Calu3 (cell line): ENCODE measurements at regions not wholly inside any gene's neighbourhood (a gene's known extent, or its start where the extent isn't known, plus 50 kb on each side); places are given as distances from the start of the nearest gene placed in this dataset.

Experiments used
- BruUV-seq: library from RNA; stranded (reverse); fragments of 400-500 nt; replicated peaks from 2 replicates; lab custom pipeline; 2021; lab: Mats Ljungman, UMichigan
- CTCF ChIA-PET: fragments of 300-600 bp; sonication (Branson Sonifier 250); formaldehyde crosslinking; loops from one replicate; lab custom pipeline; 2022; ENCODE audit warnings: antibody characterized with exemption; lab: Charles Lee
- DNase-seq: peaks from one replicate; pipeline ENCODE4 v3.0.0; 2022
- H3K27ac Mint-ChIP-seq: one replicate; pipeline ENCODE4 v1.8.0; 2022; ENCODE audit warnings: mixed read lengths; ENCODE audit not compliant: unreplicated experiment
- H3K27me3 Mint-ChIP-seq: one replicate; pipeline ENCODE4 v1.8.0; 2022; ENCODE audit warnings: mixed read lengths; ENCODE audit not compliant: unreplicated experiment
- H3K36me3 Mint-ChIP-seq: one replicate; pipeline ENCODE4 v1.8.0; 2022; ENCODE audit warnings: mild to moderate bottlenecking, moderate library complexity, mixed read lengths; ENCODE audit not compliant: insufficient read depth, unreplicated experiment
- H3K4me1 Mint-ChIP-seq: one replicate; pipeline ENCODE4 v1.8.0; 2022; ENCODE audit warnings: mild to moderate bottlenecking, low read depth, mixed read lengths; ENCODE audit not compliant: unreplicated experiment
- H3K4me3 Mint-ChIP-seq: one replicate; pipeline ENCODE4 v1.8.0; 2022; ENCODE audit warnings: mild to moderate bottlenecking, low read depth, moderate library complexity, mixed read lengths; ENCODE audit not compliant: unreplicated experiment
- H3K9me3 Mint-ChIP-seq: one replicate; pipeline ENCODE4 v1.8.0; 2022; ENCODE audit warnings: low read depth, mixed read lengths; ENCODE audit not compliant: unreplicated experiment
- intact Hi-C: fragments of 100-400 bp; cut with micrococcal nuclease; formaldehyde crosslinking; loops from one replicate; pipeline ENCODE4 v1.10.0; 2022; ENCODE audit not compliant: unreplicated experiment
- TF ChIP-seq, protein P1 (sequence below): fragments of 200-600 bp; IDR thresholded peaks from one replicate; pipeline ENCODE4 v1.8.0; 2022; ENCODE audit warnings: antibody characterized with exemption; ENCODE audit not compliant: unreplicated experiment

DNA sequence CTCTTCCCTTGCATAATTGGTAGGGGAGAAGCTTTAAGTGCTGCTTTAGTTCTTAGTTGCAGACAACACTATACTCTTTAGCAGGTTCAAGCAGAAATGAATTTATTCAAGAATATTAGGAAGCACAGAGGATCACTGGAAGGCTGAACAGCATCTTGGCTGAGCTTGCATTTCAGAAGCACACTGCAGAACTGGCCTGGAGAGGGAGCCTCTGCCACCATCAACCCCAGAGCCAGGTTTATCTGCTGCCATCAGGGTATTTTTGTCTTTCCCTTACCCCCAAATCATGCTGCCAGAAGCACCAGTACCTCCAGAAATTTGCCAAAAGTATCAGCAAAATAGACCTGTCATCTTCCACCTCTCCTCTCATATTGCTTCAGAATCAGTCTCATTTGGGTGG is 440.7 kb downstream of the DMAC1 start:
- intact Hi-C loops = no loop called here
- no peaks in the 10 kb centered on the region for H3K9me3 Mint-ChIP-seq

DNA sequence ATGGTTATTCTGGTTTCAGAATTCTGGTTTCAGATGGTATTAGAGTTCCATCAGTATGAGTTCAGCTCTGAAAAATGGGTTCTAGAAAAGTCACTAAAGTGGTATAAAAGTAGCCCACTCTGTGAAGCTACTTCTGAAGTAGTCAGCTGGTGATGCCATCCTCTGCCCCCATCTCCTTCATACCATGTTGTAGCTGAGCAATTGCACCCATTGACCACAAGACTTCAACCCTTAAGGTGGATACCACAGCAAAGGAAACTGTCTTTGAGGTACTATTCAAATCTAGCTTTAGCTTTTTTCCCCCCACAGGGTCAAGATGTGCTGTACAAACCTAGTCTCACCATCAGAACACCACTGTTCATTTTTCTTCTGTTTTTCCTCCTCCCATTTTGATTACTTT is 444.9 kb downstream of the DMAC1 start:
- Mint-ChIP-seq H3K27me3 (no peaks in the 10 kb centered on the region), H3K27ac (no peak overlapping the region), H3K4me3 (no peak overlapping the region), H3K36me3 (no peaks in the 10 kb centered on the region), H3K4me1 (no peaks in the 10 kb centered on the region), H3K9me3 (peaks cover 4% of the 10 kb centered on the region)
- no peak for DNase-seq
- CTCF ChIA-PET = no interaction called here
- intact Hi-C loops = no loop called here
- TF ChIP-seq, protein P1, sequence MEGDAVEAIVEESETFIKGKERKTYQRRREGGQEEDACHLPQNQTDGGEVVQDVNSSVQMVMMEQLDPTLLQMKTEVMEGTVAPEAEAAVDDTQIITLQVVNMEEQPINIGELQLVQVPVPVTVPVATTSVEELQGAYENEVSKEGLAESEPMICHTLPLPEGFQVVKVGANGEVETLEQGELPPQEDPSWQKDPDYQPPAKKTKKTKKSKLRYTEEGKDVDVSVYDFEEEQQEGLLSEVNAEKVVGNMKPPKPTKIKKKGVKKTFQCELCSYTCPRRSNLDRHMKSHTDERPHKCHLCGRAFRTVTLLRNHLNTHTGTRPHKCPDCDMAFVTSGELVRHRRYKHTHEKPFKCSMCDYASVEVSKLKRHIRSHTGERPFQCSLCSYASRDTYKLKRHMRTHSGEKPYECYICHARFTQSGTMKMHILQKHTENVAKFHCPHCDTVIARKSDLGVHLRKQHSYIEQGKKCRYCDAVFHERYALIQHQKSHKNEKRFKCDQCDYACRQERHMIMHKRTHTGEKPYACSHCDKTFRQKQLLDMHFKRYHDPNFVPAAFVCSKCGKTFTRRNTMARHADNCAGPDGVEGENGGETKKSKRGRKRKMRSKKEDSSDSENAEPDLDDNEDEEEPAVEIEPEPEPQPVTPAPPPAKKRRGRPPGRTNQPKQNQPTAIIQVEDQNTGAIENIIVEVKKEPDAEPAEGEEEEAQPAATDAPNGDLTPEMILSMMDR = no peak
- no TSS peak for BruUV-seq

More for the DNA sequence above, 440.7 kb downstream of the DMAC1 start:
- H3K27me3 Mint-ChIP-seq = no peaks in the 10 kb centered on the region
- H3K36me3 Mint-ChIP-seq = no peaks in the 10 kb centered on the region
- DNase-seq = no peak
- no peaks in the 10 kb centered on the region for H3K4me1 Mint-ChIP-seq
- no TSS peak for BruUV-seq
- TF ChIP-seq, protein P1 = no peak
- CTCF ChIA-PET = no interaction called here
- H3K4me3 Mint-ChIP-seq = no peak overlapping the region
- H3K27ac Mint-ChIP-seq = no peak overlapping the region

DNA sequence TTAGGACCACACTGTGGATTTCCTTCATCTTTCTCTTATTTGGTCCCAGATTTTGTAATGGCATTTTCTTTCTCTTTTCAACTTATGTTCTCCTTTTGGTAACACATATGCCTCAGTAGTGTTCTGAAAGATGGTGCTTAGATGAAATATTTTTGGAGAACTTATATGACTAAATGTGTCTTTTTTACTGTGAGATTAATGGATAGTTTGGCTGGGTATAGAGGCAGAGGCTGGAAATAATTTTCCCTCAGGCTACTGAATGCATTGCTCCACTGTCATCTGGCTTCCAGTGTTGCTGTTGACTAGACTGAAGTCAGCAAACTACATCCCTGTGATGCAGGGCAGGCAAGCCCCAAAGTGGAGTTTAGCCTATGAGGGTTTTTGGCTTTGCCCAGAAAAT is 450.9 kb downstream of the DMAC1 start:
- Mint-ChIP-seq H3K4me3 (no peak overlapping the region), H3K27me3 (peaks cover 17% of the 10 kb centered on the region), H3K4me1 (no peaks in the 10 kb centered on the region), H3K27ac (no peak overlapping the region), H3K36me3 (no peaks in the 10 kb centered on the region), H3K9me3 (peaks cover 4% of the 10 kb centered on the region)
- no TSS peak for BruUV-seq
- CTCF ChIA-PET = no interaction called here
- DNase-seq = no peak
- intact Hi-C loops = no loop called here
- TF ChIP-seq, protein P1 = no peak

DNA sequence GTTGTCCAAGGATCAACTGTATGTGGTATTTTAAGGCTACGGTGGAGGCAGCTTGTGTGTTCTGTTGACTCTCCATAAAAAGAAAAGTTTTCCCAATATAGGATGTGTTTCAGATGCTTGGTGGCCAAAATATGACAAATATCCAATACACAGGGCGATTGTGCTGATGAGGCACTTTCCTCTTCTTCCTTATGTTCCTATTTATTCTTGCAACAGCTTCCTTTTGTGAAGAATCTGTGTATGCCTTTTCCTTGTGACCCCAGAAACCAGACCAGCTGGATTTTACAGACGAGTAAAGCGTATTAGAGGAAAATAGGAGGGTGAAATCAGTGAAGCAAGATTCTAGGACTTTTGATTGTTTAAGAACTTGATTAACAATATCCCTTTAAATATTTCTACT is 452.0 kb downstream of the DMAC1 start:
- no TSS peak for BruUV-seq
- TF ChIP-seq, protein P1 = no peak
- no peaks in the 10 kb centered on the region for H3K36me3 Mint-ChIP-seq
- H3K4me1 Mint-ChIP-seq = no peaks in the 10 kb centered on the region
- no peak for DNase-seq
- intact Hi-C loops = no loop called here
- peaks cover 4% of the 10 kb centered on the region for H3K9me3 Mint-ChIP-seq
- H3K4me3 Mint-ChIP-seq = no peak overlapping the region
- peaks cover 26% of the 10 kb centered on the region for H3K27me3 Mint-ChIP-seq
- H3K27ac Mint-ChIP-seq = no peak overlapping the region
- CTCF ChIA-PET = no interaction called here
